Stimulated activated CD8-positive, alpha-beta memory T cell treated with anti-CD3 and anti-CD28 coated beads, Interleukin-7, amount 100 ng/mL, for 4 hours (primary cell): ENCODE measurements at regions not wholly inside any gene's neighbourhood (a gene's known extent, or its start where the extent isn't known, plus 50 kb on each side); places are given as distances from the start of the nearest gene placed in this dataset.

Experiments
- DNase-seq, 2 donors: peaks; one replicate each; pipeline ENCODE4 v3.0.0-alpha.2; 2020; ENCODE audit warnings: low read depth in 2 of 2

GRCh38 chr7:26036092-26036491 is 115.9 kb upstream of the NFE2L3 start:
- no peak for DNase-seq

GRCh38 chr7:26038201-26038990 is 113.6 kb upstream of the NFE2L3 start:
- no peak for DNase-seq

GRCh38 chr7:26040085-26040484 is 111.9 kb upstream of the NFE2L3 start:
- no peak for DNase-seq

- no peak for DNase-seq
These were observed 109.8 kb upstream of the NFE2L3 start for GRCh38 chr7:26042237-26042636.

- DNase-seq = no peak
These were observed 108.2 kb upstream of the NFE2L3 start for GRCh38 chr7:26043801-26044200.

GRCh38 chr7:26044320-26044719 is 107.7 kb upstream of the NFE2L3 start:
- DNase-seq = no peak

GRCh38 chr7:26046150-26046549 is 105.8 kb upstream of the NFE2L3 start:
- no peak for DNase-seq

- no peak for DNase-seq
These were observed 105.1 kb upstream of the NFE2L3 start for GRCh38 chr7:26046878-26047277.

GRCh38 chr7:26048663-26049062 is 103.3 kb upstream of the NFE2L3 start:
- DNase-seq = no peak

- no peak for DNase-seq
These were observed 102.9 kb upstream of the NFE2L3 start for GRCh38 chr7:26049081-26049480.

- no peak for DNase-seq
These were observed 101.0 kb upstream of the NFE2L3 start for GRCh38 chr7:26051021-26051420.

GRCh38 chr7:26052706-26053105 is 99.3 kb upstream of the NFE2L3 start:
- no peak for DNase-seq

- DNase-seq = no peak
These were observed 97.6 kb upstream of the NFE2L3 start for GRCh38 chr7:26054386-26054785.

GRCh38 chr7:26055241-26055640 is 96.8 kb upstream of the NFE2L3 start:
- DNase-seq = no peak

GRCh38 chr7:26060733-26061677 is 91.0 kb upstream of the NFE2L3 start:
- DNase-seq = no peak

- peak; percentile 43 to 51 for DNase-seq
These were observed 90.1 kb upstream of the NFE2L3 start for GRCh38 chr7:26061678-26062603.

- DNase-seq = no peak
These were observed 86.3 kb upstream of the NFE2L3 start for GRCh38 chr7:26065652-26066051.

- no peak for DNase-seq
These were observed 85.3 kb upstream of the NFE2L3 start for GRCh38 chr7:26066736-26067135.

GRCh38 chr7:26070290-26070689 is 81.7 kb upstream of the NFE2L3 start:
- no peak for DNase-seq

- no peak for DNase-seq
These were observed 80.2 kb upstream of the NFE2L3 start for GRCh38 chr7:26071622-26072456.

- DNase-seq = no peak
These were observed 79.0 kb upstream of the NFE2L3 start for GRCh38 chr7:26073041-26073440.
